GM12874 (cell line): ENCODE measurements at regions not wholly inside any gene's neighbourhood (a gene's known extent, or its start where the extent isn't known, plus 50 kb on each side); places are given as distances from the start of the nearest gene placed in this dataset.

ENCODE experiments used
- TF ChIP-seq, protein P1 (sequence below): IDR thresholded peaks from 2 replicates; pipeline ENCODE4 v1.5.1; 2011; ENCODE audit warnings: low read depth, mild to moderate bottlenecking, control low read depth, low read length, moderate library complexity; ENCODE audit not compliant: insufficient read depth

DNA sequence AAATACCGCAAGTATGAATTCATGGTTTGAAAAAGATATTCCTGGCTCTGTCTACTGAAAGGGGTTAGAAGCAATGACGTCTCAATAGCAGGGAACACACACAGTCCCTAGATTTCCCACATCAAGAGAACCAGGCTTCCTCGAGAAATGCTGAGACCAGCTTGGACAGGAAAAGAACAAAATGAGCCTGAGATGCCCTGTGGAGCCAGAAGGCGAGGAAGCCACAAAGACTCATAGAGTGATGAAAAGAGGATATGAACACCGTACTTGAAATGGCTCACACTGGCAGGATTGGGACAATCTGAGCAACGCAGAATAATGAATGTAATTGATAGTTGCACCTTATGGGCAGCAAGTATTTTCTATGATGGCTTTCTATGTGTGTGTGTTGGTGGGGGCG is 302.4 kb upstream of the ATP10A start:
- TF ChIP-seq, protein P1, sequence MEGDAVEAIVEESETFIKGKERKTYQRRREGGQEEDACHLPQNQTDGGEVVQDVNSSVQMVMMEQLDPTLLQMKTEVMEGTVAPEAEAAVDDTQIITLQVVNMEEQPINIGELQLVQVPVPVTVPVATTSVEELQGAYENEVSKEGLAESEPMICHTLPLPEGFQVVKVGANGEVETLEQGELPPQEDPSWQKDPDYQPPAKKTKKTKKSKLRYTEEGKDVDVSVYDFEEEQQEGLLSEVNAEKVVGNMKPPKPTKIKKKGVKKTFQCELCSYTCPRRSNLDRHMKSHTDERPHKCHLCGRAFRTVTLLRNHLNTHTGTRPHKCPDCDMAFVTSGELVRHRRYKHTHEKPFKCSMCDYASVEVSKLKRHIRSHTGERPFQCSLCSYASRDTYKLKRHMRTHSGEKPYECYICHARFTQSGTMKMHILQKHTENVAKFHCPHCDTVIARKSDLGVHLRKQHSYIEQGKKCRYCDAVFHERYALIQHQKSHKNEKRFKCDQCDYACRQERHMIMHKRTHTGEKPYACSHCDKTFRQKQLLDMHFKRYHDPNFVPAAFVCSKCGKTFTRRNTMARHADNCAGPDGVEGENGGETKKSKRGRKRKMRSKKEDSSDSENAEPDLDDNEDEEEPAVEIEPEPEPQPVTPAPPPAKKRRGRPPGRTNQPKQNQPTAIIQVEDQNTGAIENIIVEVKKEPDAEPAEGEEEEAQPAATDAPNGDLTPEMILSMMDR, result no peak

GRCh38 chr15:26160343-26160742 is 297.2 kb upstream of the ATP10A start:
- TF ChIP-seq, protein P1, result no peak

- TF ChIP-seq, protein P1, result no peak
Measured at GRCh38 chr15:26158176-26158575, 295.0 kb upstream of the ATP10A start.

DNA sequence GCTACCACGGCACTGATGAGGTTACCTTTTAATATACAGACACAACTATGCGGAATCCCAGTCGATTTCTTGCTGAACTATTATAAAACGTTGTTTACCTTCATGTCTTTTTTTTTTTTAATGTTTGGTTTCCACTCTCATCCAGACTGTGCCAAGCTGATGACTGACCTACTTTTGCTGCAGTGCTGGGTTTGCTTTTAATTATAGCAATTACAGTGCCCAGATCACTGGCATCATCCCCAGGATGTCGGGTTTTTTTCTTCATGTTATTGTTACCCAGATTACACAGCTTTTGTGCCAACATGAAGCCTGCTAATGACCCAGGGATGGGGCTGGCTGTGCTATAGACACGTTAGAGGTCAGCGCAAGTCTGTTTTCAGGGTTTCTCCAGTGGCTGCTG is 294.0 kb upstream of the ATP10A start:
- TF ChIP-seq, protein P1, result no peak

DNA sequence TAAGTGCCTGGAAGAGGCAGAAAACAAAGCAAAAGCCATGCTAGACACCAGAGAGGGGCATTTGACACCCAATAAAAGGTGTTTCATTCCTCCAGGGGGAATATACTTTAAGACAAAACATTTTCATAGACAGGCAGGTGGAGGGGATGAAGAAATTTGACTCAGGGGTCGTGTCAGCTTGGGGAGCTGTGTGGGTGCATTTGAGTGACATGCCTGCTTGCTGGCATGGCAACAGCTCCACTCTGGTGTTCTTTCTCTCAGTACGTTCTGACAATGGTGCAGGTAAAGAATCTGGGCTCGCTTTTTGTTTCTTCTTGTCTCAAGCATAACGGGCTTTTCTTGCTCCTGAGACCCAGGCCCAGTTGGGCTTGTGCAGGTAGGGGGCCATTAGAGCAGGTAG is 292.9 kb upstream of the ATP10A start:
- TF ChIP-seq, protein P1, result no peak

GRCh38 chr15:26148156-26148860 is 285.2 kb upstream of the ATP10A start:
- TF ChIP-seq, protein P1, result no peak

GRCh38 chr15:26146202-26146601 is 283.1 kb upstream of the ATP10A start:
- TF ChIP-seq, protein P1, result no peak
